ENCODE measurements at regions not wholly inside any gene's neighbourhood (a gene's known extent, or its start where the extent isn't known, plus 50 kb on each side); places are given as distances from the start of the nearest gene placed in this dataset.
"Not testable (repeated sequence)": the region's sequence is repeated elsewhere in the genome, so short reads cannot be mapped to it uniquely, and the experiment has no call there.

DNA sequence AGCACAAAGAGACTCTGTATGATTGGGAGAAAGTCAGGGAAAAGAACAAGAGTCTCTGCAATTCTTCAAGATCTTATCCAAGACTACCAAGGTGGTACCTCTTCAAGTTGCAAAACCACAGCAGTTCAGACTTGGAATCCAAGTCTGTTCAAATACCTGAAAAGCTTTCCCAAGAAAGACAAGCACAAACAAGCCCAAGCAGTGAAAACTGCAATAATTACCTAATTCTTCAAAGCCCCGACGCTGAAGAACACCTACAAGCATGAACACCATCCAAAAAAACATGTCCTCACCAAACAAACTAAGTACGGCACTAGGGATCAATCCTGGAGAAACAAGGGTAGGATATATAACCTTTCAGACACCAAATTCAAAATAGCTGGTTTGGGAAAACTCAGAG, 299.3 kb upstream of the ALCAM start:
- DNase-seq (ENCODE audit: missing footprints) (no peak), ATAC-seq (no peak)
- intact Hi-C loops (cut with DNase I): no loop called here

DNA sequence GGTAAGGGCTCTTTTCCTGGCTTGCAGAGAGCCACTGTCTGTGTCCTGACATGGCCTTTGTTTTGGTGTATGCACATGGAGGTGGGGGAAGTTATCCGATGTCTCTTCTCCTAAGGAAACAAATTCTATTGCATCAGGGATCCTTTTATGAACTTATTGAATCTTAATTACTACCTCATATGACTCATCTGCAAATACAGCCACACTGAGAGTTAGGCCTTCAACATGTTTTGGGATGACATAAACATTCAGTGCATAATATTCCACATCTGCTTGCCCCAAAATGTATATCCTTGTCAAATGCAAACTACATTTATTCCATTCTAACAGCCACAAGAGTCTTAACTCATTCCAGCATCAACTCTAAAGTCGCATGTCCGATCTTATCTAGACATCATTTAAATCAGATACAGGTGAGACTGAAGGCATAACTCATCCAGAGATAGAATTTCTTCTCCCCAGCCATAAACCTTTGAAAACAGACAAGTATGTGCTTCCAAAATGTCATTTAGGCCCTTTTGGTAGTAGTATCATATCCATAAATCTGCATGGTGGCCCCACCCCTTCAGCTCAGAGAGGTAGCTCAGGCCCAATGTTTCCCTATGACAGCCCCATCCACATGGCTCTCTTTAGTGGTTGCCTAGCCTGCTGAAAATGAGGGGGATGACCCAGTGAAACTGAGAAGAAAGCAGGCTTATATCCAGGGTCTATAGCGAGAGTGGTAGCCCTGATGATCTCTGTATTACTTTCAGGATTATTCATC, 289.5 kb upstream of the ALCAM start:
- intact Hi-C loops (cut with DNase I): no loop called here
- no peak for ATAC-seq
- DNase-seq (ENCODE audit: missing footprints): no peak

DNA sequence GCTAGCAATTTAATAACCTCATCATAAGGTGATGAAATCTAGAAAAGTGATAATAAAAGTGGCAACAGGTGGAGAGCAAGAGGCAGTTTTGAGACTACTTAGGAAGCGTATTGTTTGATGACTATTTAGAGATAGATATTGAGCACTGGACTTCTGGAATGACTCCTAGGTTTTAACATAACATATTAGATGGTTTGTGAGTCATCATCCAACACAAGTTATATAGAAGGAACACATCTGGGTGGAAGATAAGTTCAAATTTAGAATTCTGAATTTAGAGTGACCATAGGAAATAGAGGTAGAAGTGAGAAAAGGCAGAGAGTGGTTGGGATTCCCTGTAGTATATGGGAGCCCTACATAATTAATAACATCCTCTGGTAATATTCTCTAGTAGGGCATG, 282.8 kb upstream of the ALCAM start:
- ATAC-seq: no peak
- intact Hi-C loops (cut with DNase I): no loop called here
- DNase-seq (ENCODE audit: missing footprints): no peak

DNA sequence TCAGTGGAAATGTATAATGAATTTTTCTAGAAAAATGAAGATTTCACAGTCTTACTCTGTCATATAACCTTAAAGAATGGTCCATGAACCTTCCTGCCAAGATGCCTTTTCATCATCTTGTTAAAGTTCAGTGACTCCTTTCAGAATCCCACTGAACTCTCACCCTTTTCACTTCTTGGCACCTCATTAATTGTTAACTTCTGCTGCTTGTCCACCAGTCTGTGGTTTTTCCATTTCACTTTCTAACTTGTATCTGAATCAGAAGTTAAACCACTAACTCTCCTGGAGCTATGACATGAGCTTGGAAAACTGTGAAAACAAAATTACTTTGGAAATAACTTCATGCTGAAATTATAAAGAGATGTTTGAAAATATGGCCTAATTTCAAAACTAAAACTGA, 281.2 kb upstream of the ALCAM start:
- ATAC-seq: no peak
- intact Hi-C loops (cut with DNase I): no loop called here
- DNase-seq (ENCODE audit: missing footprints): no peak

DNA sequence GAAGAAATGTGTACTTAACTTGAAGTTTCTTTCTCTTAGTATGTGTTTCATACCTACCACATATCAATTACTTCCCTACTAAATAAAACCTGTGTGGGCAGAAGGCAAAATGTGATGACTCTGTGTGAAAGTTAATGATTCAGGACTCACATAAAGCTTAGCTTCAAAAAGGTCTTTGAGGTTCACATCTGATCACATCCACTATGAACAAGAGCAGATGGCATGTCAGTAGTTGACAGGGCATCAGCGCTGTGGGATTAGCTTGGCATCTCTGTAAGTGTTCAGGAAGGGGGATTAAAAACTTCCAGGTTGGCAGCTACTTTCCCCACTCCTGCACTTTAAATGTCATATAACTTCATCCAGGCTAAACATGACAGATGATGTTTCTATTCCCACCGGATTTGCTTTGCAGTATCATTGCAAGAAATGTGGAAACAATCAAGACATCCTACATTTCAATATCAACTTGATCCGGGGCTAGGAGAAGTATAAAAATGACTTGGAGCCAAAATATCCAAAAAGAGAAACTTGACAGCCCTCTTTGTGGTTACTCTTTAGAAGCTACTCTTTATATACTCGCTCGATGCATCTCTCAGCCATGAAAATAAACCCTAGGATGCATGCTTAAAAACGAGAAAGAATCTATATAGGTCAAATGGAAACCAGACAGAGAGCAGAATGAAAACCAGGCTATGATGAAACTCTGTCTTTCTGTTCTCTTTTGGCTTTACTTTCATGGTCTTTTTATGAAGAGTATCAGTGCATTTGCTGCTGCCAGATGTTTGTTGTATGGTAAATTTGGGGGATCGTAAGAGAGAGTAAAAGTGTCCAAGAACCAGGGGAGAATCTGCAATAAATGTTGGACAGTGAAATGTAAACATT, 273.1 kb upstream of the ALCAM start:
- DNase-seq (ENCODE audit: missing footprints) (no peak), ATAC-seq (no peak)
- intact Hi-C loops (cut with DNase I): no loop called here

DNA sequence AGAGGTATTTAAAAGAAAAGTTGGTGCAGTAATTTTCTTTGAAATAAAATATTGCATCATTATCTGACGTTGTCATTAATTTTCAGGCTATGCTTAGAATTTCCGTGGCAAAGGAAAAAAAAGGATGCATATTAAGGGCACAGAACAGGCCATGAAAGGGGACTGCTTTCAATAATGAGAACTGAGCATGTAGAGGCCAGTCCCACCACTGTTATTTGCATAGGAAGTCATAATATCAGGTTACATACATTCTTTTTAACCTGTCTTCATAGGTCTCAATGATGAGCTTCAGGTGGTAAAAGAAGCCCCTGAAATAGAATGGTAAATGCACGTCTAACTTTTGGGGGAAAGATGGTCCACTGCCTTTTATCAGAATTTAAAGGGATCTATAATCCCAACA, 272.1 kb upstream of the ALCAM start:
- intact Hi-C loops (cut with DNase I): no loop called here
- ATAC-seq (no peak), DNase-seq (ENCODE audit: missing footprints) (no peak)

DNA sequence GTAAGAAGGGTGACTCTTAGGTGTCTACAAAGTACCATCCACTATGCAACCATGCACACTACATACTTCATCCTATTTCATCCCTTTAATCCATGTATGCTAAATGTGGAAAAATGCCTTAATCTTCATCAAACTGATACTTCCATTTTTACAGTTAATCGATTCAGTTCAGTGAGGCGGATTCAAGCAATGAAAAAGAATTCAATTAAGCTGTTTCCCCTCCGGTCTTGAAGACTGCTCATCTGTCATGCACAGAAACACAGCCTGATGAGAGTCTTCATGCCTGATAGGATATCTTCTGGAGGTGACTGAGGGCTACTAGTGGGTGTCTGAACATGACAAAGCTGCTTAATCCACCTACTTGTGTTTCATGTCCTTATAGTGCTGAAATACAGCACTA, 270.6 kb upstream of the ALCAM start:
- intact Hi-C loops (cut with DNase I): no loop called here
- ATAC-seq: no peak
- DNase-seq (ENCODE audit: missing footprints): no peak

DNA sequence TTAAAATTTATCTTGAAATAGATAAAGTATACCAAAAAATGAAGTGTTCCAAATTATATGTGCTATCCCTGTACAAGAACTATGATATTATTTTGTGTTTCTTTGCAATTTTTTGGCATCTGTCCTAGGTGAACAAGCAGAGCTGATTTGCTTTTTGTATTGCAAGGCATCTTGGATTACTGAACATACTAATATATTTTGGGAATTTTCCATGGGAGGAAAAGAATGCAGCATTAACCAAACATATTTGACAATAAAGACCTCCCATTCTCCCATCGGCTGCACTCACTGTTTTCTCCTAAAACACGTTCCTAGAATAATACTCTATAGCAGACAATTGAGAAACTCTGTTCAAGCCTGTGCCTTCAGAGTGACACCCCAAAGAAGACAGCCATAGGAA, 265.1 kb upstream of the ALCAM start:
- intact Hi-C loops (cut with DNase I): no loop called here
- DNase-seq (ENCODE audit: missing footprints) (no peak), ATAC-seq (no peak)

DNA sequence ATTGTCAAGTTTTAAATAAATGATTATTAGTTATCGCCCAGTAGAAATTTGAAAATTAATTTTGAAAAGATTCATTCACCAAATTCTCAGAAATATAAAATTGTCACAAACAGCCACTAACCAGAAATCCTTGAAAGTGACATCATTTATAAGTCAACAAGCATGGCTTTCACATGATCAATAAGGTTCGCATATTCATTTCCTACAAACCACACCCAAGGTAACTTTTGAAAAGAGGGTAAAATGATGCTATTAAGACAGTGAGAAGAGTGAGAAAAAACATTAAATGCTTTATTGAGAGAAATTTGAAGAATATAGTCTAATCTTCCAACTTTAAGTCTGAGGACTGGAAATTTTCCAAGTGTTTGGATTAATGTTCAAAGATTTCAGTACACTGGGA, 263.6 kb upstream of the ALCAM start:
- ATAC-seq: no peak
- DNase-seq (ENCODE audit: missing footprints): no peak
- intact Hi-C loops (cut with DNase I): no loop called here

DNA sequence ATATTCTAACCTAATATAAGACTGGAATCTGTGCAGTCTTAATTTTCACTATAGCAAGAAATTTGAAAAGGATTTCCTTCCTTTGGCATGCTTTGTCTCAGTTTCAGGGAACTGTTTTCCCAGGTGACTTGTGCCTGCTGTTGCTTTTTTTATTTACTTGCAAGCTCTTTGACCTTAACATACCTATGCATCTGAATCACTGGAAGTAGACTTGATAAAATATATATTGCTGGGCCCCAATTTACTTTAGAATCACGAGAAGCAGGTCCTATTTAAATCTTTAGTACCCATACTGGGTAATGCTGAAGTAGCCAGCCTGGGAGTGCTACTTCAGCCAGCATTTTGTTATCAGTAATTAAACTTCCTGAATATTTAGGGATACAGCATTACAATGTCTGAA, 257.9 kb upstream of the ALCAM start:
- ATAC-seq (no peak), DNase-seq (ENCODE audit: missing footprints) (no peak)
- intact Hi-C loops (cut with DNase I): no loop called here

DNA sequence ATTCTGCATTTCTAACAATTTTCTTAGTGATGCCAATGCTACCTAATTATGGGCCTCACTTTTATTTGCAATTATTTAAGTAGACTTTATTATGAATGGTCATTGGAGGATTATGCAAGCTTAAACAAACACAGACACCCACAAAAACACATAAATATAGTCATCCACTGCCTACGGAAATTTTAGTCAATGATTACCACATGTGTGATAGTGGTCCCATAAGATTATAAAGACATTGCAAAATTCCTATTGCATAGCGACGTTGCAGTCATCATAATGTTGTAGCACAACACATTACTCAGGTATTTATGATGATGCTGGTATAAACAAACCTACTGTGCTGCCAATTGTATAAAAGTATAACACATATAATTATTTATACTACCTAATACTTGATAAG, 247.8 kb upstream of the ALCAM start:
- intact Hi-C loops (cut with DNase I): no loop called here
- DNase-seq (ENCODE audit: missing footprints) (no peak), ATAC-seq (no peak)

DNA sequence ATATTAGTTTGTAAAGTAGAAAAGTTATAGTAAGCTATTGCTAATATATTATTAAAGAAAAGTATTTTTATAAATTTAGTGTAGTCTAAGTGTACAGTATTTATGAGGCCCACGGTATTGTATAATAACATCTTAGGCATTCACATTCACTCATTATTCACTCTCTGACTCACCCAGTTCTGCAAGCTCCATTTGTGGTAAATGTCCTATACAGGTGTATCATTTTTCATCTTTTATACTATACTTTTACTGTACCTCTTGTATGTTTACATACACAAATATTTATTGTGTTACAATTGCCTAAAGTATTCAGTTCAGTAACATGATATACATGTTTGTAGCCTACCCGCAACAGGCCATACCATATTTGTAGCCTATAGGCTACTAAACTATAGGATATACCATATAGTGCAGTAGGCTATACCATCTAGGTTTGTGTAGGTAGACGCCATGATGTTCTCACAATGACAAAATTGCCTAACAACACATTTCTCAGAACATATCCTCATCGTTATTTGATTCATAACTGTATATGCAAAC, 246.8 kb upstream of the ALCAM start:
- no peak for ATAC-seq
- intact Hi-C loops (cut with DNase I): no loop called here
- no peak for DNase-seq (ENCODE audit: missing footprints)

DNA sequence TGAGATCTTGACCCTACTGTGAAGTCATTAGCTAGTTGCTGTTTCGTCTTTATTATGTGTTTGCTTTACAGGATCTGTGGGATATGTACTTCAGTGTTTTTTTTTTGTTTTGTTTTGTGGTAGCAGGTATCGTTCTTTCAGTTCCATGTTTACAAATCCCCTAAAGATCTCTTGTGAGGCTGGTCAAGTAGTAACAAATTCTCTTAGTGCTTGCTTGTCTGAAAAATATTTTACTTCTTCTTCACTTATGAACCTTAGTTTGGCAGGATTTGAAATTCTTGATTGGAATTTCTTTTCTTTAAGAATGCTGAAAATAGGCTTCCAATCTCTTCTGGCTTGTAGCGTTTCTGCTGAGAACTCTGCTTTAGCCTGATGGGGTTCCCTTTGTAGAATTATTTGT, 235.8 kb upstream of the ALCAM start:
- intact Hi-C loops (cut with DNase I): no loop called here
- no peak for DNase-seq (ENCODE audit: missing footprints)
- ATAC-seq: no peak

DNA sequence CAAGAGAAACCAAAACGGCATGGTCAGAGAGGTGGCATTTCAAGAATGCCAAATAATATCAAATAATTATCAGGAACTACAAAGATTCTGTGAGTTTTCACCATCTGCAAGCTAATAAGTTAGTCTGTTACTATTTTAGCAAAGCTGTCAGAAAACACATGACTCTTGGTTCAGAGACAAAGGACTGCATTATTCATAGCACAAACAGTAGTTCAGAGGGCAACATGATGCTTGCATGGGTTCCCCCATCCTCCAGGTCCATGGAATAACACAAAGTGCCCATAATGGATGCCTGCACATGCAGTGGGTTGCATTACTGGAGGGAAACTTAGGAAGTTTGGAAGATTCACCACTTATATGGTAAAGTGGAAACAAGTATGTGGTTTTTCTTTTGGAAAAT, 228.8 kb upstream of the ALCAM start:
- intact Hi-C loops (cut with DNase I): no loop called here
- DNase-seq (ENCODE audit: missing footprints) (no peak), ATAC-seq (no peak)

DNA sequence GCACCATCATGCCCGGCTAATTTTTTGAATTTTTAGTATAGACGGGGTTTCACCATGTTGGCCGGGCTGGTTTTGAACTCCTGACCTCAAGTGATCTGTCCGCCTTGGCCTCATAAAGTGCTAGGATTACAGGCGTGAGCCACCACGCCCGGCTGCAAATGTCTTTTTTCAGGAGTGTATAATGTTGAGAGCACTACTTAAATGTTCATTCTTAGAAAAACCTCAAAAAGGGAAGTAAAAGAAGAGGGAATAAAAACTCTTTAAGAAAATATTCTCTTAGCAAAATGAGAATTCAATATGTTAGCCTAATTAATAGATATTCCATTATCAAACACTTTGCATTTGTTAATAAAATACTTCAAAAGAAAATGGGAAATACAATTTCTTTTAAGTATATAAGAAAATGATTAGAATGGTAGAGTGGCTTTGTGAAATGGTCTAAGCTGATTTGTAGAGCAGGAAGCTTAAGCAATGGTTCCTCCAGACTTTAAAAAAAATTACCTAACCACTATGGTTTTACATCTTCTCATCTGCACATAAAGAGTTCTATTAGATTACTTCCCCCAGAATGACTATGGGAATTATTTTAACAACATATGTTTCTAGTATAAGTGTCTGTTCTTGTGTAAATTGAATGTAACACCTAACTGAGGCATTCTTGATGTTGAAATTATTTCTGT, 226.7 kb upstream of the ALCAM start:
- DNase-seq (ENCODE audit: missing footprints): no peak
- intact Hi-C loops (cut with DNase I): no loop called here
- no peak for ATAC-seq

DNA sequence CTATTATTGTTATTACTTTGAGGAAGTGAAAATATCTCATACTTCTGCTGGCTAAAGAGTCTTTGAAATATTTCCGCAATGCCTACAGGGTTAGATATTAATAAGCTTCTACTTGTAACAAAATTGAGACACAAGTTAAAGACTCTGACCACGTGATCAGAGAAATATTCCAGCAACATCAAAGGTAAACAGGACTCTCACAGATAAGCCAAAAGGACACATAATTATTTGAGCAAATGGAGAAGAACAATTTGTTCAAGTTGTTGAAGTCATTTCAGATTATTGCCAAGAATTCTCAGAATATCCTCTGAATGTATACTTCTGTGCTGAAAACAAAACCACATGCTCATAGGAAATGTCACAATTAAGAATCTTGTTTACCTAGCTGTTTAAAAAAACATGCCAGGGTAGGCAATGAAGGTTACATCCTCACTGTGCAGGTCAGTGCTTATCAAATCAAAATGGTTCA, 225.8 kb upstream of the ALCAM start:
- ATAC-seq: no peak
- intact Hi-C loops (cut with DNase I): no loop called here
- no peak for DNase-seq (ENCODE audit: missing footprints)

DNA sequence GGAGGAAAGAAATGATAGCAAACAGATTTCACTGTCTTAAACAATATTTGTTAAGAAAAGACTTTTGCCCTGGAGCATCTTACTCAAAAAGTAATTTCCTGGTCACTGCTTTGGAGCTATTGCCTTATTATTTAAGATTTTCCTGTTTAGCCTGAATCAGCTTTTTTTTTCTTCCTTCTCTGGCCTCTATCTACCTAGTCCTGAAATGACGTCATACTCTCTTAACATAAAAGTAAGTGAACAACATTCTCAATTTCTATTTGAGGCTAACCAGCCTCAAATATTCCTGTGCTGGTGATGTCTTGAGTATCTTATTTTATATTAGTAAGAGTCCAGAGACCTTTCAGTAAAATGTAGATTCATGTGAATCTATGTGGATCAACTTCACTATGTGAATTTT, 221.9 kb upstream of the ALCAM start:
- no peak for DNase-seq (ENCODE audit: missing footprints)
- intact Hi-C loops (cut with DNase I): no loop called here
- ATAC-seq: no peak

DNA sequence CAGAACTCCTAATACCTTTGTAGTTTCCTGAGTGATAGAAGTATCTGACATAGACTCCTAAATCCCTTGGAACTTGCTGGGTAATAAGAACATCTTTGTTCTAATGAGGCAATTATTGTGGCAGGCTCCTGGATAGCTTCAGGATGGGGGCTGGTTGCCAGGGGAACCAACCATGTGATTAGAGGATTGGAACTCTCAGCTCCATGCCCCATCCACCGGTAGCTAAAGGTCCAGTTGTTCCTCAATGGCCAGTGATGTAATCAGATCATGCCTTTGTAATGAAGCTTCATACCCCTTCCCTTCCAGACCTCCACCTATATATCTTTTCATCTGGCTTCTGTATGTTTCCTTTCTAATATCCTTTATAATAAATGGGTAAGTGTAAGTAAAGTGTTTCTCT, 221.2 kb upstream of the ALCAM start:
- no peak for DNase-seq (ENCODE audit: missing footprints)

DNA sequence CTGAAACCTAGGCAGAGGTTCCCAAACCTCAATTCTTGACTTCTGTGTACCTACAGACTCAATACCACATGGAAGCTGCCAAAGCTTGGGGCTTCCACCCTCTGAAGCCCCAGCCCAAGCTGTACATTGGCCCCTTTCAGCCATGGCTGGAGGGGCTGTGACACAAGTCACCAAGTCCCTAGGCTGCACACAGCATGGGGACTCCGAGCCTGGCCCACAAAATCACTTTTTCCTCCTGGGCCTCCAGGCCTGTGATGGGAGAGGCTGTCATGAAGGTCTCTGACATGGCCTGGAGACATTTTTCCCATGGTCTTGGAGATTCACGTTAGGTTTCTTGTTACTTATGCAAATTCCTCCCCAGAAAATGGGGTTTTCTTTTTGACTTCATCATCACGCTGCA, 217.5 kb upstream of the ALCAM start:
- DNase-seq (ENCODE audit: missing footprints); intact Hi-C loops (cut with DNase I); ATAC-seq: not testable (repeated sequence)

More for the DNA sequence above, 221.2 kb upstream of the ALCAM start:
- intact Hi-C loops (cut with DNase I): no loop called here
- no peak for ATAC-seq

DNA sequence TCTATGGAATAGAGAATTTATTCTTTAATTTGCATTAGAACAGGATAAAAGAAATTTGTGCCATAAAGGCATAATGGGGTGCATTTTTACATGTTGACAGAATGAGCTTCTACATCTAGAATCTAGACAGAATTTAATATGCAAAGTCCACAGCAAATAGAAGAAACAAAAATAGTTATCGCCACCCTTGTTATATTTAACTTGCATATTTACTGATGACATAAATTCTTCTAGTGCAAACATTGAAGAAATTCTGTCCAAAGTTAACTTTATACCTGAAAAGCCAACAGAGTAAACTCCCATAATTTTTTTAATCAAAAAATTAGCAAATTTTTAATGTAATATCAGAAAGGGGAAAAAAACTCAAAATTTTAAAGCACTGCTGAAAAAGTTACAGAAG, 213.7 kb upstream of the ALCAM start:
- intact Hi-C loops (cut with DNase I): no loop called here
- no peak for DNase-seq (ENCODE audit: missing footprints)
- ATAC-seq: no peak
